GM18951 (cell line): ENCODE measurements at regions not wholly inside any gene's neighbourhood (a gene's known extent, or its start where the extent isn't known, plus 50 kb on each side); places are given as distances from the start of the nearest gene placed in this dataset.

Experiments used
- POLR2A ChIP-seq: IDR thresholded peaks from 4 replicates; pipeline ENCODE4 v1.6.1; 2011; ENCODE audit warnings: mild to moderate bottlenecking; ENCODE audit not compliant: insufficient read length, insufficient read depth; ENCODE audit errors: extremely low read depth
- in situ Hi-C: fragments of 300-500 bp; cut with MboI; formaldehyde crosslinking; loops from one replicate; pipeline ENCODE4 v1.12.0; 2022; ENCODE audit warnings: low sequenced_read_pairs, mixed read lengths, inconsistent platforms; ENCODE audit not compliant: unreplicated experiment

DNA sequence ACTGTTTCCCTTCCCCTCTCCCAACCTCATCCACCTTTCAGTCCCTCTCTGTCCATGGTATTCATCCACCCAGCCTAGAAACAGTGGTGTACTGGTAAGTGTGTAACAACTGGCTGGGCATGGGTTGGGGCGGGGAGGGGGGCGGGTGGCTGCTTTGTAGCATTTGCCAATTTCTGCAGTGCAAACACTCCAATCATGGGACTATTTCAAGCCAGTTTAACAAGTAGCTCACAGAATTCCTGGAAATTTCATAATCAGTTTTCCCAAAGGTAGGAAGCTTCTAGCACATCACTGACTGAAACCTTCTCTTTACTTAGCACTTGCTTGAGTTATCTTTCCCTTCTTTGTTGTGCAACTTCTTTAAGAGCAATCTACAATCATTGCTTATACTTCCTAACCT is 100.8 kb upstream of the WASF3 start:
- TF ChIP-seq POLR2A: no peak
- in situ Hi-C loops: no loop called here

DNA sequence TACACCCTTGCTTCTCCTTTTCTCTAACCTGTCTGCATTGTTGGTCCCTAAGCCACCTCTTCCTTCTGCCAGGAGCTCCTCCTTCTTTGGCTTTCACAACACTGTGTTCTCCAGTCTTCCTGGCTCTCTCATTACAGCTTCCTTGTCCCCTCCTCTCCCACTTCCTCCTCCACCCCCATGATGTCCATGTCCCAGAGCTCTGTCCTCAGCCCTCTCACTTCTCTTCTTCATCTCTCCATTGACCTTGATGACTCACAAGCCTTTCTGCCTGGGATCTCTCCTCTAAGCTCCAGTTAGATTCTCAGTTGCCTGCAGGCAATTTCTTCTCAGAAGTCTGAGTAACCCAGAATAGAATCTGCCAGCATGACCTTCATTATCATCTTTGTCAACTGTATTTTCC is 100.3 kb upstream of the WASF3 start:
- no peak for TF ChIP-seq POLR2A
- in situ Hi-C loops: no loop called here

DNA sequence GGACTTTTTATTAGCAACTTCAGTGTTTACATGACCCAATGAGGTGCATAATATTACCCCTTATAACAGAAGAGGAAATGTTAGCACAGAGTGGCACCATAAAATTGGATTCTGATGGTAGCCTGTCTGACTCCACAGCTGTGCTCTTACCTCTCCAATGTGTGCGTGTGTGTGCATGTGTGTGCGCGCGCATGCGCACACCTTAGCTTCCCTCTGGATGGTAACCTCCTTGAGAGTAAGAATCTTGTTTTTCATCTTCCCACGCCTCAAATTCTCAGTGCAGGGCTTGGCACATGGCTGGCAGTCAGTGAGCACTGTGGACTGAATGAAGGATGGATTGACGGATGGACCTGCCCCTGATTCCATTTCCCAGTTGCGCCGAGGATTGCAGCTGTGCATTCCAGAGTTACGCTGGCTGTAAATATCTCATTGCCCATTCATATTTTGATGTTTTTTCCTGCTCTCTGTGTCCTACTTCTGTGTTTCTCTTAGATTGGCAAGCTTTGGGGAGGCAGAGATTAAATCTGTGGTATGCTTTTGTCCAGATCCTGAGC is 99.2 kb upstream of the WASF3 start:
- no peak for TF ChIP-seq POLR2A
- in situ Hi-C loops: no loop called here

DNA sequence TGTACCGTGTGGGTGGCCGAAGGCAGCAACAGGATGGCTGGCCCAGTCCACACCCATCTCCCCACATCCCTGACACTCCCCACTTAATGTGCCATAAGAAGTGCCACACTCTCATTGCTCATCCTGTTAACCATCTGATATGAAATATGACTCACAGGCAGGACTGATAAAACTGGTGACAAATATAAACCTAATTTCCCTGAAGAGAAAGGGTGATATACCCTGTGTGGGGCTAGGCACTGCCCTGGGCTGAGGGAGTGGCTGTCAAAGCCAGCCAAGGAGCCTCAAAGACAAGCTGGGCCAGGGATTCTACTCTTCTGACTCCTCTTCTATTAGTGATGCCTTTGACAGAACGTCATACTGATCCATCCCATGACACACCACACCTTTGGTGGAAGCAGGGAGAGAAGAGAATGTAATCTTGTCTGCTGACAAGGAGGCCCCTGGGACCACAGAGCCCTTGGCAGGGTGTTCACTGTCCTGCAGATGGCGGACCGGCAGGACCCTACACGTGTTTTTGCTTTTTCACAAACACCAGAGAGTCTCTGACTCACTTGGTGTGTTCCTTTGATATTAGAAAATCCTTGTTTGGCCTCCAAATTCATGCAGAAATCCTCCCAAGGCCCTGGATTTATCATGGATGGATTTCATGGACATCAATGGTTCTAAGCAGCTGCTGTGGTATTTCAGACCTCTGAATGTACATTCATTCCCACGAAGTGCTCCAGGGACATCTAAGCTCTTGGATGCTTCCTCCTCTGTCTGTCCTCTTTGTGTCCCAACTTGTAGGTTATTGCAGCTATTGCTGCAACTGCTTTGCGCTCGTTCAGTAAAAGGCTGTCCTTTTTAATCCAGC is 98.0 kb upstream of the WASF3 start:
- in situ Hi-C loops: no loop called here
- TF ChIP-seq POLR2A: no peak

DNA sequence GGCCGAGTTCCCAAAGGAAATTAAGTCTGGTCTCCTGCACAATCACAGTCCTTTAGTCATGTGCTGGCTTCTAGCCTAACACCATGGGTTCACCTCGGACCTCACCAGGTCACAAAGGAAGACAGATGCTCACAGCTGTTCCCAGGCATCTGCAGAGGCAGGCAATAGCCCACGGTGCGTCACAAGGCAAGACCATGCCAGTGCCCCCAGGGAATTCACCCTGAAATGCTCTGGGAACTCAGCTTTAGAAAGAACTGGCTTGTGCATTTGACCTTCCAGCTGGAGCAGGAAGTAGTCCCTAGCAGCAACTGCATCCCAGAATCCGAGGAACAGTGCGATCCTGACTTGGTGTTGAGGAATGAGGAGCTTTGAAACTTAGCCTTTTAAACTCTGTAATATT is 96.8 kb upstream of the WASF3 start:
- in situ Hi-C loops: no loop called here
- no peak for TF ChIP-seq POLR2A

DNA sequence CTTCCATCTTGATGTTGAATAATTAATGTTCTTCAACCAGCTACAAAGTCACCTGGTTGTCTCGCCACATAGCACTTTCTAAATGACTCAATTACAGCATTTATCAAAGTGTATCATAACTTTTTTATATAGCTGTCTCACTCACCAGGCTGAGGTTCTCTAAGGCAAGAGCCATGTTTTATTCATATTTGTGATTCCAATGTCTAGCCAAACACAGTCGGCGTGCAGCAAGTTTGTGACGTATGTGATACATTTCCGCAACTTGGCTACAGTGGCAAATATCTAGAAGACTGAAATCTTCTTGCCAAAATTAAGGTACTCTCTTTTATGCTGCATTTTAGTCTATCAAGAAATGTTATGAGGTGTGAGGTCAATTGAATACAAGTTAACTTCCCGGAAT is 94.2 kb upstream of the WASF3 start:
- in situ Hi-C loops: no loop called here
- TF ChIP-seq POLR2A: no peak

DNA sequence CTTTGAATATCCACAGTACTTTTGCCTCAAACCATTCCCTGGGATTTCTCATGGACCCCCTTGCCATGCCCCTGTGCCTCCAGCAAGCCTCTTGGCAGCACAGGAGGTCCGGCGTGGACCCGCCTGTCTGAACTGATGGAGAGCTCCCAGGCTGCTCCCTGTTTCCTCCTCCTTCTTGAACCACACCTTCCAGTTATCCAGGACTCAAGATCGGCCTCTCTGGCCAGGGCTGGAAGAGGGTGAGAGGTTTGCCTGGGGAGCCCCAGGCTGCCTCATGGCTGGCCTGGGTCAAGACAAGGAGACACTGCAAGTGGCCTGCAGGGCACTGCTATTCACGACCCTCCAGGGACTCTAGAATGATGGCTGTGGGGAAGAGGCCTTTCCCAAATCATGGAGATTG is 93.6 kb upstream of the WASF3 start:
- no peak for TF ChIP-seq POLR2A
- in situ Hi-C loops: no loop called here

DNA sequence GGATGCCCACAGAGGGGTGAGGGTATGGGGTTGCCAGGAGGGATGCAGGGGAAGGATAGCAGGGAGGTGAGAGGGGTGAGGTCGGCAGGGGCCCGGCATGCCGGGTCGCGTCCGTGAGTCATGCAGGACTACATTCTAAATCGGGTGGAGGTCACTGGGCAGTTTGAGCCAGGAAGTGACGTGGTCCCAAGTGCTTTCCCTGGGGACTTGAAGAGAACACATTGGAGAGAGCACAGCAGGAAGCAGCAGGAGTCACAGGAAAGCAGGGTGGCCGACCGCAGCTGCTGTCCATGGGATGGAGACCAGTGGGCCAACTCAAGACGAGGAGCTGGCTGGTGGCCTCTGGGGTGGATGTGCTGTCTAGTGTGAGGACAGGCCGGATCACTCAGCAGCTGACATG is 92.0 kb upstream of the WASF3 start:
- in situ Hi-C loops: no loop called here
- TF ChIP-seq POLR2A: no peak

DNA sequence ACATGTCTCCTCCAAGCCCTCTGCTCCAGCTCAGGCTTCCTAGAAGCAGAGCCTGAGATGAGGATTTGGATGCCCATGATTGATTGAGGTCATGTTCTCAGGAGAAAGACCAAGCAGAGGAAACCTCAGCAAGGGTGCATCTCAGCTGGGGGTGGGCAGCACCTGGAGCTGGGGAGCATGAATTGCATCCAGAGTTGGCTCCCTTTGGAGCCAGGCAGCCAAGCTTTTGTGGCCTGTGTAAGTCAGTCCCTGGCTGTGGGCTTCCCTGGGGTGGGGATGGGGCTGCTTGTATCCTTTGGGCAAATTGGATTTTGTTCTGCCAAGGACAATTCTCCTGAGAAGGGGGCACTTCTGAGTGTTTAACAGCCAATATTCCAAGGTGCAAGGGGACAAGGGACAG is 91.5 kb upstream of the WASF3 start:
- in situ Hi-C loops: no loop called here
- no peak for TF ChIP-seq POLR2A

DNA sequence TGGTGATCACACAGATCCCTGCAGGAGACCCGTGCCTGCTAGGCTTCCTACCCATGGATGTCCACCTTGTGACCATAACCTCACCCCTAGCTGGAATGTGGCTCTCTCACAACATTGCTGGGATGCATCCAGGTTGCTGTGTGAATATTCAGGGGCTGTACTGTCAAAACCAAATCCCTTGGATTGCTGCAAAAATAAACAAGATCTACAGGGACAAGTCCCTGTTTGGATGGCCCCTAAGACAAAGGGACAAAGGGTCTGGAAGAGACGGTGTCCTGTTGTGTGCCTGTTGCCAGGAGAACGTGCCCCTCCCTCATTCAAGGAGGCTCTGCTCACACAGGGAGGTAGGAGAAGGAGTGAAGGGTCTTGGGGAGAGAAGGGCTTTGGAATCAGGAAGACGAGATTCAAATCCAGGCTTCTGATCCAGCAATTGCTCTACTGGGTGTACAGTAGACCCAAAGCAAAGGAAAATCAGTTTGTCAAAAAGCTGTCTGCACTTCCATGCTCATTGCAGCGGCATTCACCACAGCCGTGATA is 89.2 kb upstream of the WASF3 start:
- no peak for TF ChIP-seq POLR2A
- in situ Hi-C loops: no loop called here

DNA sequence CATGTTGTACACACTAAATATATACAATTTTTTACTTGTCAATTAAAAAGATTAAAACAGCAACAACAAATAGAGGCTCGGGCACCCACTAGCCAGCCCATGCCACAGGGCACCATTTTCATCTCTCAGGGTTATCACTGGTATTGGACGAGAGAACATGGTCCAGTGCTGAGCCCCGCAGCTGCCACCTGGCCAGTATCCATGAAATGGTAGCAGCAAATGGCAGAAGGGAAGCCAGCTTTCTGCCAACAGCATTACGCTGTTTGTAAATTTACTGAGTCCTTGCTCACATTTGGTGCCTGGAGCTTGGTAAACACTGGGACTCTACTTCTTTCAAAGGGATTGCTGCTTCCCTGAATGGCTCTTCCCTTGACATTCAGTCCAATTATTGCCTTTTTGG is 87.9 kb upstream of the WASF3 start:
- in situ Hi-C loops: no loop called here
- TF ChIP-seq POLR2A: no peak

DNA sequence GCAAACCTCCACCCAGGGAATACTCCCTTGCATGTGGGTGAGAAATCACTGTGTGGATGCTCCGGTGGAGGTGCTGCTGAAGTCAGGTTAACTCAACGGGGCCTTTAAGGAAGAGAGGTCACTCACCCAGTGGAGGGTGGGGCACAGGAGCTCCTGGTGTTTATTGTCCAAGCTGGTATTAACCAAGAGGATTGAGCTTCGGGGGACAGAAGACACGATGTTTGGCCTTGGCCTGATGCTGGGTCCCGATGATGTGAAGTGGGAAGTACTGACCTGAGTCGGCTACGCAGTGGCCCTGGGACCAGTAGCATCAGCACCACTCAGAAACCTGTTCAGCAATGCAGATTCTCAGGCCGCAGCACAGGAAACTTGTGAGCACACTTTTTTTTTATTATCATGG is 85.7 kb upstream of the WASF3 start:
- in situ Hi-C loops: no loop called here
- no peak for TF ChIP-seq POLR2A

DNA sequence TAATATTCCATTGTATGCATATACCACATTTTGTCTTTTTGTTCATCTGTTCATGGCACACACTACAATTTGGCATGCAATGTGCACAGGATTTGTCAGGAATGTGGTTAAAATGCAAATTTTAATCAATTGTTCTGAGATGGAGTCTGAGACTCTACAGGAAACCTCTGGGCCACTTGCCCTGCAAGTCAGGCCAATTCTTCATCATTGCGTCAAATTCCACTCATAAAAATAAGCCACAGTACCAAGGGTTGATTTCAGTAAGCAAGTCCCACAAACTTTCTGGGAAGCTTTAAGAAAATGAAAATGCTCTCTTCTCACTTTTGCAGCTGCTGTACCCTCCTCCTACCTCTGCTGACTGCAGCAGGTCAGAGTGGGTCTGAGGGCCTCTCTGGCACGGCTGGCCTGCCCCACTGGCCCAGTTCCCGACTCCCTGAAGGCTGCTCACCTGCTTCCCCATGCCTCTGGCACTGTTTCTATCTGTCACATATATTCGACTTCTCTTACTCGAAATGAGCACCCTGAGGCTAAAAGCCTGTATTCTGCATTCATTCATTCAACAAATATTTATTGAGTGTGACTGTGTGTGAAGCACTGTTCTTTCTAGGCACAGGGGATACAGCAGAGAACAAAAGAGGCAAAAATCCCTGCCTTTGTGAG is 83.8 kb upstream of the WASF3 start:
- in situ Hi-C loops: no loop called here
- TF ChIP-seq POLR2A: no peak

DNA sequence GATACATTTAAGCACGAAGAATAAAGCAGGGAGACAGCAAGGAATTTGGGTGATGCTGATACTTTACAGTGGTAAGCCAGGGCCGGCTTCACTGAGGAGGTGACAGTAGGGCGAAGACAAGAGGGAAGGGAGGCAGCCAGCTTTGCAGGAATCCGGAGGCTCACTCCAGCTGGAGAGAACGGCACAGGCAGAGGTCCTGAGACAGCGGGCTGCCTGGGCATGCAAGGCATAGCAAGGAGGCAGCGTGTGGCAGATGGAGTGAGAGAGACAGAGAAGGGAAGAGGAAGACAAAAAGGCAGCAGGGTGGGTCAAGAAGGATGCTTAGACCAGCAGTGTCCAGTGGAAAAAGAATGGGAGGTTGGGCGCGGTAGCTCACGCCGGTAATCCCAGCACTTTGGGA is 83.2 kb upstream of the WASF3 start:
- in situ Hi-C loops: no loop called here
- TF ChIP-seq POLR2A: no peak
